H9 (cell line): ENCODE measurements at regions not wholly inside any gene's neighbourhood (a gene's known extent, or its start where the extent isn't known, plus 50 kb on each side); places are given as distances from the start of the nearest gene placed in this dataset.

Experiments used
- DNase-seq: peaks from one replicate; pipeline ENCODE4 v3.0.0-alpha.2; 2017
- H2AFZ ChIP-seq: one replicate; pipeline ENCODE4 v1.6.1; 2013; ENCODE audit warnings: mild to moderate bottlenecking, low read length, control low read depth, moderate library complexity
- H2AK5ac ChIP-seq: 2 replicates; pipeline ENCODE4 v1.6.1; 2013; ENCODE audit warnings: low read length, control low read depth, mixed read lengths; ENCODE audit not compliant: insufficient read length
- H2BK120ac ChIP-seq: one replicate; pipeline ENCODE4 v1.6.1; 2013; ENCODE audit warnings: low read depth, mild to moderate bottlenecking, low read length, control low read depth, inconsistent platforms; ENCODE audit not compliant: poor library complexity, severe bottlenecking
- H2BK12ac ChIP-seq: 2 replicates; pipeline ENCODE4 v1.6.1; 2013; ENCODE audit warnings: low read length, control low read depth, mixed read lengths, low read depth; ENCODE audit not compliant: insufficient read length
- H2BK15ac ChIP-seq: 2 replicates; pipeline ENCODE4 v1.6.1; 2013; ENCODE audit warnings: low read depth, low read length, control low read depth
- H2BK20ac ChIP-seq: one replicate; pipeline ENCODE4 v1.6.1; 2013; ENCODE audit warnings: low read depth, mild to moderate bottlenecking, low read length, control low read depth, inconsistent platforms; ENCODE audit not compliant: poor library complexity, severe bottlenecking
- H2BK5ac ChIP-seq: 2 replicates; pipeline ENCODE4 v1.6.1; 2013; ENCODE audit warnings: low read length, control low read depth, mixed read lengths; ENCODE audit not compliant: insufficient read length
- H3K14ac ChIP-seq: 2 replicates; pipeline ENCODE4 v1.6.1; 2013; ENCODE audit warnings: low read length, control low read depth; ENCODE audit not compliant: insufficient read depth
- H3K18ac ChIP-seq: 2 replicates; pipeline ENCODE4 v1.6.1; 2013; ENCODE audit warnings: low read depth, mild to moderate bottlenecking, mixed read lengths, low read length, control low read depth; ENCODE audit not compliant: insufficient read length
- H3K23ac ChIP-seq: 2 replicates; pipeline ENCODE4 v1.6.1; 2013; ENCODE audit warnings: low read length, control low read depth, mixed read lengths, low read depth; ENCODE audit not compliant: insufficient read length
- H3K23me2 ChIP-seq: 2 replicates; pipeline ENCODE4 v1.6.1; 2013; ENCODE audit warnings: low read depth, mild to moderate bottlenecking, mixed read lengths, low read length, control low read depth; ENCODE audit not compliant: insufficient read length, poor library complexity, severe bottlenecking
- H3K27ac ChIP-seq: 2 replicates; pipeline ENCODE4 v1.5.1; 2013; ENCODE audit warnings: low read length, control low read depth, mixed read lengths, low read depth; ENCODE audit not compliant: insufficient read length
- H3K27me3 ChIP-seq: 2 replicates; pipeline ENCODE4 v1.6.1; 2013; ENCODE audit warnings: low read length, control low read depth, inconsistent platforms; ENCODE audit not compliant: insufficient read depth
- H3K4ac ChIP-seq: 2 replicates; pipeline ENCODE4 v1.6.1; 2013; ENCODE audit warnings: low read depth, mild to moderate bottlenecking, control low read depth, inconsistent platforms, low read length, moderate library complexity
- H3K4me1 ChIP-seq: 2 replicates; pipeline ENCODE4 v1.6.1; 2013; ENCODE audit warnings: low read length, control low read depth, inconsistent platforms; ENCODE audit not compliant: insufficient read depth
- H3K4me2 ChIP-seq: 2 replicates; pipeline ENCODE4 v1.6.1; 2013; ENCODE audit warnings: low read length, control low read depth, mixed read lengths; ENCODE audit not compliant: insufficient read length, insufficient read depth
- H3K56ac ChIP-seq: 2 replicates; pipeline ENCODE4 v1.6.1; 2013; ENCODE audit warnings: low read depth, mild to moderate bottlenecking, mixed read lengths, low read length, control low read depth; ENCODE audit not compliant: insufficient read length
- H3K79me1 ChIP-seq: 2 replicates; pipeline ENCODE4 v1.6.1; 2013; ENCODE audit warnings: low read depth, mild to moderate bottlenecking, moderate library complexity, low read length, control low read depth, inconsistent platforms; ENCODE audit not compliant: insufficient read depth, poor library complexity, severe bottlenecking
- H3K79me2 ChIP-seq: 2 replicates; pipeline ENCODE4 v1.6.1; 2013; ENCODE audit warnings: low read length, control low read depth, inconsistent platforms; ENCODE audit not compliant: insufficient read depth
- H3K9ac ChIP-seq: 2 replicates; pipeline ENCODE4 v1.6.1; 2013; ENCODE audit warnings: low read length, control low read depth, mixed read lengths; ENCODE audit not compliant: insufficient read length; ENCODE audit errors: extremely low read depth
- H3K9me3 ChIP-seq: one replicate; pipeline ENCODE4 v1.6.1; 2013; ENCODE audit warnings: low read depth, low read length, inconsistent platforms; ENCODE audit not compliant: control insufficient read depth
- H3T11ph ChIP-seq: one replicate; pipeline ENCODE4 v1.6.1; 2013; ENCODE audit warnings: mild to moderate bottlenecking, low read length, control low read depth, inconsistent platforms
- H4K20me1 ChIP-seq: one replicate; pipeline ENCODE4 v1.6.1; 2013; ENCODE audit not compliant: control insufficient read depth, insufficient read length, insufficient read depth
- H4K5ac ChIP-seq: 2 replicates; pipeline ENCODE4 v1.6.1; 2013; ENCODE audit warnings: low read depth, mild to moderate bottlenecking, mixed read lengths, low read length, control low read depth; ENCODE audit not compliant: insufficient read length
- H4K8ac ChIP-seq: replicated peaks from 2 replicates; pipeline ENCODE4 v1.6.1; 2013; ENCODE audit warnings: low read length, control low read depth, mixed read lengths, low read depth; ENCODE audit not compliant: insufficient read length
- H4K91ac ChIP-seq: 2 replicates; pipeline ENCODE4 v1.6.1; 2013; ENCODE audit warnings: low read depth, mild to moderate bottlenecking, moderate library complexity, mixed read lengths, low read length, control low read depth; ENCODE audit not compliant: insufficient read length
- H3K27ac Mint-ChIP-seq, 3 experiments: 2 replicates in 2 of 3; 3 replicates in 1 of 3; pipeline ENCODE4 v1.8.0; 2020 to 2021; ENCODE audit warnings: mixed read lengths in 3 of 3, mild to moderate bottlenecking in 1 of 3, moderate library complexity in 1 of 3
- H3K27me3 Mint-ChIP-seq: 2 replicates; pipeline ENCODE4 v1.8.0; 2021; ENCODE audit warnings: low read depth, mild to moderate bottlenecking, moderate library complexity, mixed read lengths
- H3K36me3 Mint-ChIP-seq, 3 experiments: 2 replicates in 2 of 3; 3 replicates in 1 of 3; pipeline ENCODE4 v1.8.0; 2020 to 2021; ENCODE audit warnings: low read depth in 3 of 3, mixed read lengths in 3 of 3; ENCODE audit not compliant: insufficient read depth in 1 of 3
- H3K4me1 Mint-ChIP-seq, 2 experiments: 2 replicates each; pipeline ENCODE4 v1.8.0; 2020; ENCODE audit warnings: mixed read lengths in 2 of 2
- H3K4me3 Mint-ChIP-seq, 2 experiments: 2 replicates in 1 of 2; 3 replicates in 1 of 2; pipeline ENCODE4 v1.8.0; 2020 to 2021; ENCODE audit warnings: mild to moderate bottlenecking in 2 of 2, mixed read lengths in 2 of 2, moderate library complexity in 1 of 2
- H3K9me3 Mint-ChIP-seq, 2 experiments: 2 replicates in 1 of 2; 3 replicates in 1 of 2; pipeline ENCODE4 v1.8.0; 2020; ENCODE audit warnings: mild to moderate bottlenecking in 2 of 2, mixed read lengths in 2 of 2, moderate library complexity in 1 of 2
- CTCF ChIP-seq: fragments of 200-600 bp; sonication (generic); conservative IDR thresholded peaks from 3 replicates; pipeline ENCODE4 v1.8.0; 2021; ENCODE audit warnings: antibody characterized with exemption, mild to moderate bottlenecking
- WGBS: extraction: QIAGEN DNeasy Blood & Tissue Kit; methylation state at CpG from one replicate; pipeline ENCODE4 v1.1.7; 2013; ENCODE audit warnings: missing lambda C conversion rate, low lambda C conversion rate, mixed read lengths; ENCODE audit not compliant: insufficient read length; ENCODE audit errors: extremely low coverage; 5-methylcytosine and 5-hydroxymethylcytosine counted together

DNA sequence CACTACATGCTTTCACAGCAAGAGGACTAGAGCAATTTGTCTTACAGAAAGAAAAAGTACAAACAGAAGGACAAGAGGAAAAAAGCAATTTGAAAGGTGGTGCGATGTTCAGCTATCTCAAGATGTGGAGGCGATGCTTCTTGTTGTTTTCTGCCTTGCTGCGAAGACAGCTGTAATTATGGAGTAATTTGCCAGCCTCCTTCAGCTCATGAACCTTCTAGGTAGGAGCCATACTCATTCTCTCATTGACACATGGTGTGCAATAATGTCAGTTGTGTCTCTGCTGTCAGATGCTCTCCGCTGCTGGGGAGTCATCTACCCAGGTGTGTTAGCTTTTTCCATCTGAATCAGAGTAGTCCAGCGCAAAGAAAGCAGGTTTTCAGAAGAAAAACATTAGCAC is 424.5 kb downstream of the NR2F1-AS1 start:
- no peak overlapping the region for H3K23ac ChIP-seq
- no peak overlapping the region for H4K8ac ChIP-seq
- no peak overlapping the region for H3K27ac ChIP-seq
- no peak overlapping the region for H2BK15ac ChIP-seq
- H3K56ac ChIP-seq = no peak overlapping the region
- H4K5ac ChIP-seq = no peak overlapping the region
- H3K14ac ChIP-seq = no peak overlapping the region
- no peak overlapping the region; a peak in 1 of 7 replicates for H3K27ac Mint-ChIP-seq
- H3K4me2 ChIP-seq = no peak overlapping the region
- no peaks in the 10 kb centered on the region for H3K9me3 Mint-ChIP-seq
- H3T11ph ChIP-seq = no peak overlapping the region
- no CpG with 5 or more reads among the region's 5 CpGs for WGBS
- H3K79me2 ChIP-seq = no peaks in the 10 kb centered on the region
- H3K27me3 ChIP-seq = no peaks in the 10 kb centered on the region
- no peak overlapping the region for H2BK12ac ChIP-seq
- H2BK5ac ChIP-seq = no peak overlapping the region
- no peak overlapping the region for H2BK120ac ChIP-seq
- H3K23me2 ChIP-seq = no peaks in the 10 kb centered on the region
- H3K36me3 Mint-ChIP-seq = no peaks in the 10 kb centered on the region
- H4K91ac ChIP-seq = no peak overlapping the region
- no peak overlapping the region for H2AFZ ChIP-seq
- H2AK5ac ChIP-seq = no peak overlapping the region
- no peak overlapping the region for H3K18ac ChIP-seq
- TF ChIP-seq CTCF = no peak
- H3K4me1 Mint-ChIP-seq = no peaks in the 10 kb centered on the region
- no peaks in the 10 kb centered on the region for H4K20me1 ChIP-seq
- H3K9me3 ChIP-seq = no peaks in the 10 kb centered on the region
- no peak for DNase-seq
- no peak overlapping the region for H3K9ac ChIP-seq
- no peaks in the 10 kb centered on the region; the same call in 1 of the 2 replicates for H3K27me3 Mint-ChIP-seq
- no peaks in the 10 kb centered on the region for H3K4me1 ChIP-seq
- no peak overlapping the region for H3K4me3 Mint-ChIP-seq
- no peak overlapping the region for H3K4ac ChIP-seq
- H3K79me1 ChIP-seq = no peaks in the 10 kb centered on the region
- H2BK20ac ChIP-seq = no peak overlapping the region
